ENCODE measurements at regions not wholly inside any gene's neighbourhood (a gene's known extent, or its start where the extent isn't known, plus 50 kb on each side); places are given as distances from the start of the nearest gene placed in this dataset.
"Not testable (repeated sequence)": the region's sequence is repeated elsewhere in the genome, so short reads cannot be mapped to it uniquely, and the experiment has no call there.

- Histone ChIP-seq H3K4me3 (ENCODE audit: low read depth, low read length) (no peak overlapping the region), H3K36me3 (ENCODE audit: control insufficient read depth in 2 of 2, insufficient read depth in 1 of 2, low read length in 2 of 2) (no peaks in the 10 kb centered on the region), H3K9me3 (ENCODE audit: control insufficient read depth, insufficient read depth, low read depth, low read length) (no peaks in the 10 kb centered on the region), H3K27ac (ENCODE audit: extremely low read depth, low read depth, low read length) (no peak overlapping the region), H3K4me1 (ENCODE audit: control insufficient read depth, insufficient read depth, low read length) (no peaks in the 10 kb centered on the region)
- POLR2A ChIA-PET = no interaction called here
- TF ChIP-seq ZNF280C (tag by site-specific recombination; IDR thresholded peaks at IDR 0.05) (no peak), ZNF830 (tag by site-specific recombination; IDR thresholded peaks at IDR 0.05; ENCODE audit: low read depth) (no peak), SETDB1 (IDR thresholded peaks at IDR 0.05; ENCODE audit: insufficient read length, low read length) (no peak), ZNF211 (tag by site-specific recombination; IDR thresholded peaks at IDR 0.05; ENCODE audit: low read depth) (no peak), ZNF837 (tag by site-specific recombination; IDR thresholded peaks at IDR 0.05) (no peak), SALL2 (tag by site-specific recombination; IDR thresholded peaks at IDR 0.05; ENCODE audit: borderline replicate concordance) (no peak), HOXA7 (CRISPR knock-in tag; IDR thresholded peaks at IDR 0.05; ENCODE audit: borderline replicate concordance) (no peak), ZNF274 (IDR thresholded peaks at IDR 0.05; ENCODE audit: low read length) (no peak), ZNF274 (tag by site-specific recombination; IDR thresholded peaks at IDR 0.05; ENCODE audit: borderline replicate concordance) (no peak), ZIC2 (tag by site-specific recombination; IDR thresholded peaks at IDR 0.05) (no peak), ZSCAN23 (tag by site-specific recombination; IDR thresholded peaks at IDR 0.05) (no peak), ZNF140 (tag by site-specific recombination; IDR thresholded peaks at IDR 0.05) (no peak), ZNF571 (tag by site-specific recombination; IDR thresholded peaks at IDR 0.05) (no peak), ZNF138 (tag by site-specific recombination; IDR thresholded peaks at IDR 0.05; ENCODE audit: borderline replicate concordance) (no peak), ATF2 (tag by site-specific recombination; IDR thresholded peaks at IDR 0.05; ENCODE audit: low read depth) (no peak), KLF8 (tag by site-specific recombination; IDR thresholded peaks at IDR 0.05) (no peak), WT1 (tag by site-specific recombination; IDR thresholded peaks at IDR 0.05) (no peak), ZNF394 (tag by site-specific recombination; IDR thresholded peaks at IDR 0.05; ENCODE audit: borderline replicate concordance) (no peak), PRDM4 (tag by site-specific recombination; IDR thresholded peaks at IDR 0.05) (no peak)
- CTCF ChIA-PET = no interaction called here
These were observed 958.7 kb downstream of the FSCB start for GRCh38 chr14:43548368-43548767.

GRCh38 chr14:43547596-43547995 lies 959.5 kb downstream of the FSCB start:
- H3K4me1 ChIP-seq (ENCODE audit: control insufficient read depth, insufficient read depth, low read length); H3K9me3 ChIP-seq (ENCODE audit: control insufficient read depth, insufficient read depth, low read depth, low read length); POLR2A ChIA-PET; H3K27ac ChIP-seq (ENCODE audit: extremely low read depth, low read depth, low read length); H3K36me3 ChIP-seq (ENCODE audit: control insufficient read depth in 2 of 2, insufficient read depth in 1 of 2, low read length in 2 of 2); H3K4me3 ChIP-seq (ENCODE audit: low read depth, low read length); CTCF ChIA-PET: not testable (repeated sequence)

All from HEK293 (cell line).